ENCODE measurements at regions not wholly inside any gene's neighbourhood (a gene's known extent, or its start where the extent isn't known, plus 50 kb on each side); places are given as distances from the start of the nearest gene placed in this dataset.
"Not testable (repeated sequence)": the region's sequence is repeated elsewhere in the genome, so short reads cannot be mapped to it uniquely, and the experiment has no call there.

DNA sequence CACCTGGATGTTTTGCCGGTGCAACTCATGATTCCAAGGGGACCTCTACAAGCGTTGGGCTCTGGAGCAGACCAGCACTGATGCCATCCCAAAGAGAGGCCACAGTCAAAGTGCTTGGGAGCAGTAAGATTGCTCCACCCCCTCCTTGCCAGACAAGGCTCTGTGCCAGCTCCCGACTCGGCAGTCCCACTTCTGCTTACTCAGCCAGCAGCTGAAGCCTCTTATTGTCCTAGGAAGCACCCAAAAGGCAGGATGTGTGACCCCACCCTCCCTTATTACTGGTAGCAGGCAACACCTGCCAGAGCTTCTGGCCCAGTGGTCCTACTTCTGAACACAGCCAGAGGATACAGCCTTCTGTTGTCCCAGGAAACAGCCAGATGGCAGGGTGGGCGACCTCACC, 614.2 kb downstream of the TENT5A start:
- DNase-seq, result no peak

DNA sequence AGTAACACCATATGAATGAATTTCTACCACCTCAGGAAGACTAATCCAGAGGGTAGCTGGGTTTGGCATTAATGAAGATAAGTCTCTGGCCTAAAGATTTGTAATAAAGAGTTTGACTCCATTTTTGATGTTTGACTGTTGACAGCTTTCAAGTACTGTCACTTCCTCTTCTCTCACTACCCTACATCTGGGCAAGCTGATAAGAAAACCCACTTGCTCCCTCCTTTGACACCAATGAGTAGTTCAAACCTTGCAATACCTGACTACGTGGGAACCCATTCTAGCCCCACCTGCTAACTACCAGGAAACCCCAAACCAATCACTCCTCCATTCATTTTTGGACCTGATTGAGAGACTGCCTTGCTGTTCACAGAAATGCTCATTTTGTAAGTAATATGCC, 621.5 kb downstream of the TENT5A start:
- no peak for DNase-seq

DNA sequence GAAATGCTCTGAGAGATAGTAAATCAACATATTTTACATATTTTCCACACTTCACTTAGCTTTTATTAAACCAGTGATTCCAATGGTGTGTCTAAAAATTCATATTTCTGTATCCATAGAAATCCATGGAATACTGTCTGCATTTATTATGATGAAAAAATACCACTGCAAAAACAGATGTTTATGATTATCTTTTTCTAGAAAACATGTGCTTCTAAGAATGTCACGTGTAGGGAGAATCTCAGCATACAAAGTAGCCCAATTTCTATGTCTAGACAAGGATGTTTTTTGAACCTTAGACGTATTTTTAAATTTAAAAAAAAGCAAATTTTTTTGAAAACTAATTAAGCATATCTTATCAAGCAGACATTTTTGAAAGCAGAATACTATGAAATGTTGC, 622.4 kb downstream of the TENT5A start:
- no peak for DNase-seq

DNA sequence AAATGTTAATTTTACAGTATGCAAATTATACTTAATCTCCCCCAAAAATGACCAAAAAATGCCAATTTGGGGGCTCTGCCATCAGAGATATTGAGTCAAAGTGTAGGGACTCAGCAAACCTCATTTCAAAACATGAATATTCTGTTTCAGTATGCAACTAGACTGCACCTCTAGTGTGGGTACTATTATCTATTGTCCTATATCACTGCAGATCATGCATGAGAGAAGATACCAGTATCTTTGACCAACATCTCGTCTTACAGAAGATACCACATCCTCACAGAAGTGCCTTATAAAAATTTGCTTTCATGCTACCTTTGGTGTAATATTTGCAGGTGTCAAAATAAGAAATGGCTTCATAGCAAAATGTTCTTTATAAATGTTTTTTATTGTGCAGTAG, 623.8 kb downstream of the TENT5A start:
- DNase-seq, result no peak

DNA sequence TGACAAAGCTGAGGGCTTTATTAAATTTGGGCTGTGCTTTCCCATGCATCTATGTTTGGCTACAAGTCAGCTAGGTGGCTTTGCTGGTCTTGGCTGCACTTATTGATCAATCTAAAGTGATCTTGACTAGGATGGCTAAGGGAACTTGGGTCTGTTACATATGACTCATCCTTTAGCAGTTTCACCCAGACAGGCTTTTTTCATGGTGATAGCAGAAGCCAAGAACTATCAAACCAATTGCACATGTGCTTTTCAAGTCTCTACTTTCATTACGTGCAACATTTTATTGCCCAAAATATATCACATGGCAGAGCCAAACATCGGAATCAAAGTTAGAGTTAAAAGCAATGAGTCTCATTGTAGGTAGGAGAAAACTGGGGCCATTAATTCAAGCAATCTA, 626.3 kb downstream of the TENT5A start:
- no peak for DNase-seq

DNA sequence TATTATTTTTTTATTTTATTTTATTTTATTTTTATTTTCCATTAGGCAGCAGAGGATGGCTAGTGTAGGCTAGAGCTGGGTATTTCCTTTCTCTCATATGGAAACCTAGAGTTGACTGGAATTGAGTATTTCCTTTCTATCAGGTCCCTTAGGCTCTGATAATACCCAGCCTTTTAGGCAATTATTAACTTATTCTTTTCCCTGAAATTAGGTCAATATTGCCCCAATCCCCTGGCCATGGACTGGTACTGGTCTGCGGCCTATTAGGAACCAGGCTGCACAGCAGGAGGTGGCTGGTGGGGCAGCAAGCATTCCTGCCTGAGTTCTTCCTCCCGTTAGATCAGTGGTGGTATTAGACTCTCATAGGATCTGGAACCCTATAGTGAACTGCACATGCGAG, 632.2 kb downstream of the TENT5A start:
- DNase-seq, result no peak

DNA sequence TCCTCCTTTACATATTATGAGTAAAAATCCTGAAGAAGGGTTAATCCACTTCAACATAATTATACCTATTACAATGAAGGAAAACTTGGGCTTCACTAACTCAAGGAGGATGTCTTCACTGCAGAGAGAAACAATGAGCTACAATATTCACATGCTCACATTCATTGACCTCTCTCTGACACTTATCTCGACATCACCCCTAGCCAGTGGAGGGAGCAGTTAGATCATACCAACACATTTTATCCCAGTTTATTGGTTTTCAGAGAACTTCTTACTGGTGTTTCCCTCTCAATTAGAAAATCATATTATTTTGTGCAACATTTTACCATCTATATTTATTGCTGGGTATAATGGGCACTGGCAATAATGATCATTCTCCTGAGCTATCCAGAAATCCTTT, 646.5 kb downstream of the TENT5A start:
- no peak for DNase-seq

DNA sequence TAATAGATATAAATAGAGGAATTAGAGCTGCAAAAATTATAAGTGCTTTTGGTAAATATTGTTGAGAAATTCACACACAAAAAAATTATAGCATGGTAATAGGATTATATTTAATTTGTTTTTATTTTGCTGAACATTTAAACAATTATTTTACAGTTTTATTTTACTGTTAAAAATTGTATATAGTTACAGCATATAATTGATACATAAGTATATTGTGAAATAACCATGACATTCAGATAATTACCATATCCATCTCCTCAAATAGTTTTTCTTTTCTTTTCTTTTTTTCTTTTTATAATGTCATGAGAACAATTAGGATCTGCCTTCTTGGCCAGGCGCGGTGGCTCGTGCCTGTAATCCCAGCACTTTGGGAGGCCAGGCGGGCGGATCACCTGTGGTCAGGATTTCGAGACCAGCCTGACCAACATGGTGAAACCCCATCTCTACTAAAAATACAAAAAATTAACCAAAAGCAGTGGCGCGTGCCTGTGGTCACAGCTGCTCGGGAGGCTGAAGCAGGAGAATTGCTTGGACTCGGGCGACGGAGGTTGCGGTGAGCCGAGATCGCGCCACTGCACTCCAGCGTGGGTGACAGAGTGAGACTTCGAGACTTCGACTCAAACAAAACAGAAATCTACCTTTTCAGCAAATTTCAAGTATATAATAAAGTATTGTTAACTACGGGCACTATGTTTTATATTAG, 654.2 kb downstream of the TENT5A start:
- DNase-seq, result no peak

DNA sequence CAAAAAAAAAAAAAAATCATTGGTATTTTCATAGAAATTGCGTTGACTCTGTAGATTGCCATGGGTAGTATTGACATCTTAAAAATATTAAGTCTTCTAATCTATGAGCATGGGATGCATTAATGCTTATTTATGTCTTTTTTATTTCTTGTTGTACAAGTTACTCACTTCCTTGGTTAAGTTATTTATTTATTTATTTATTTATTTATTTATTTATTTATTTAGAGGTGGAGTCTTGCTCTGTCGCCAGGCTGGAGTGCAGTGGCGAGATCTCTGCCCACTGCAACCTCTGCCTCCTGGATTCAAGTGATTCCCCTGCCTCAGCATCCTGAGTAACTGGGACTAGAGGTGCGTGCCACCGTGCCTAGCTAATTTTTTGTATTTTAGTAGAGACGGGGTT, 656.0 kb downstream of the TENT5A start:
- DNase-seq, result not testable (repeated sequence)

DNA sequence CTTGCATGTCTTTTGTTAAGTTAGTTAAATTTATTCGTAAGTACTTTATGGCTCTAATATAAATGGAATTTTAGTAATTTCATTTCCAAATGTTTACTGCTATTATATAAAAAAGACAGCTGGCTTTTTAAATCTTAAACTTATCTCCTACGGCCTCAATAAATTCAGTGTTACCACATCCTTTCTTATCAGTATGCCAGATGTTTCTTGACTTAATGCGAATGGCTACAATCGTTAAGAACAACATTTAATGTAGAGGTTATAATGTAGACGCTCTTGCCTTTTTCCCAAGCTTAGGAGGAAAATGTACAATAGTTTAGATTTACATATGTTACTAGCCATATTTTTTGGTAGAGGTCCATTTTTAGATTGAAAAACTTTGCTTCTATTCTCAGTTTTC, 659.4 kb downstream of the TENT5A start:
- DNase-seq, result no peak

DNA sequence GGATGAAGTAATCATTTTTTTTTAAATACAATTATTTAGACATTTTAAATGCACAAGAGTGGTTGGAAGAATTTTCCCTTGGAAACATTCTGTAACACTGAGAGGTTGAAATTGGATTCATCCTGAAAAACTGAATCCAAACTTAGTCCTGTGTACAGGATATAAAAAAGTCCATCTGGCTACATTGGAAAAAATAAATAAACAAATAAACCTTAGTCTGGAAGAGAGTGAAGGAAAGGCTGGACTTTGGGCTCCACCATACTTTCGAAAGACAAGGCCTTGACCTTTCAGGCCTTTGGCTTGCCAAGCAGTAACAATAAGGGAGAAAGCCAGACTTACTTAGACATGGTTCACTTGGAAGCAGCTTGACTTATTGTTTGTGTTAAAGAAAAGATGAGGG, 664.3 kb downstream of the TENT5A start:
- no peak for DNase-seq

DNA sequence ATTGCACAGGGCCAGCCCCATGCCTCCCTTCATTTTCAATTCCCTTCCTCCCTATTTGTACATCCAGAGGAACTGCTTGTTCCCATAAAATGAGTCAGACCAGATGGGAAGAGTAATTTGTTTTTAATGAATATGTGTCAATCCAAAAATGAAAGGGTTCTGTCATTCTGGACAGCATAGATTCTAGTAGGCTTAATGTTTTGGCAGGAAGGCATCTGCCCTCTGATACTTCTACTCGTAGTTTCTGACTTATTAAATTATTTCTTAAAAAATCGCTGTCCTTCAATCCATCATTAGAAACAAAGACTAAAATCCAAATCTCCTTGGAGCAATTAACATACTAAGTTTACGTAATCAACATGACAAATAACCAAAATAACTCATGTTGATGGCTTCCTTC, 665.5 kb downstream of the TENT5A start:
- DNase-seq, result no peak

DNA sequence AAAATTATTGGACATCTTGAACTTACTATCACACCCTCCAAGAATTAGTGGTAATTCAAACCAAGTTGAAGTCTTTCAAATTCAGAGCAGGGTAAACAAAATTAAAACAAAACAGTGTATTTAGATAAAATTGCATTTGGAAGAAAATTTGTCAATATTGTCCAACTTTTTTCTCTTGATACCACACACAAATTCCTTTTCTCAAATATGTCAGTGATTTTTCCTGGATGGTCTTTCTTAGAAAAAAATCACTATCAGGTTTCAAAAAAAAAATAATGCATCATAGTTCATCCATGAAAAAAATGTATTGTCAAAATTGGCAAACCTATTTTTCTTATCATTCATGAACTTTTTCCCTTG, 667.1 kb downstream of the TENT5A start:
- DNase-seq, result no peak

DNA sequence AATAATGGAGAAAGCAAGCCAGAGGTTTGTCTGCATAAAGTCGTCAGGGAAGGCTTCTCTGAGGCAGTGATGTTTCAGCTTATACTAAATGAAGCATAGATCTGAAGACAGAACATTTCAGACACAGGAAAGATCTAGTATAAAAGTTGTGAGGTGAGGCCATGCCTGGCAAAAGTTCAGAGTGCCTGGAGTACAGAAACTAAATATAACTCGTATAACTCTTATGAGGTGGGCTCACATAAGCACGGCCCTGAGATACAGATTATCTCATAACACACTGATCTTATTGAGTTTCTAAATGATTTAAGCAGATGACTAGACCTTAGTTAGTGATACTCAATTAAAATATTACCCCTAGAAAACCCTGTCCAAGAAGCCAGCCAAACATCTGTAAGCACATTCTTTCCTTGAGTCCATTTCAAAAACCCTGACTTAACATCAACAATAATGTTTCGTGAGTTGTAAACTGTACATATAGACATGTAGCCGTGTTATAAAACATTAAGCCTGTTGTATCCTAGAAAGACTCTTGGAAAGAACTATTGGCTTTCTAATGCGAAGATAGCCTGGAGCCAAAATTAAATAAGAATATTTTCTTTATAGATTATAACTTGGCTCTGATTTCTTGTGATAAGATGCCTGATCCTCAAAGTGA, 667.6 kb downstream of the TENT5A start:
- no peak for DNase-seq

DNA sequence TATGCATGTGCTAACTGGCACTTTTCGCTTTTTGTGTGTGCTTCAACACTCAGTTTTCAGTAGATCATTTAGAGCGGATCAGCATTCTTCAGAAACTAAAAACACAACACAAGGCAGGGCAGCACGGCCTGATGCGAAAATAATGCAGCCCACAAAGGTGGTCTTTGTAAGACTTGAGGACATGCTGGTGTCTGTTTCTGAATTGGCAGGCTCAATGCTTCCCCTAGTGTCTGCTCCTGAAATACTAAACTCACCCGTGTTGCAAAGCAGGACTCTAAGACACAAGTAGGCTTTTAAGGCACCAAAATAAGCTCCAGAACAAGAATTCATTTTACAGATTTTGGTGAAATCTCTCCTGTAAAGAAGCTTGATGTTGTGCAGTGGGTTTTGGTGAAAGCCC, 676.5 kb downstream of the TENT5A start:
- peak in 7 of 58 donors; percentile 1 to 13 (median 2) for DNase-seq

DNA sequence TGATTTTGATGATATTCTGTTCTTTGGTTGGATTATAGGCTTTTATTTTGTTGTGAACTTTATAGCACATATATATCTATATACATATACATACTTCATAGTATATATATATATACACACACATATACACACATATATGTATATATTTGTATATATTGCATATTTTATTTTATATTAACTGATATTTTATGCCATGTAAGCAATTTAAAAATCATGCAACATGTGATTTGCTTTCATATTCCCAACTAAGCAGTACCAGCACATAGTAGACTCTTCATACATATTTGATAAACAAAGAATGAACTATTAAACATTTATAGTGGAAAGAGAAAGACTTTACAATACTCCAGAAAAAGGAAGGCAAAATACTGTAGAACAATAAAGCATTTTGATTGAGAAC, 679.2 kb downstream of the TENT5A start:
- no peak for DNase-seq

DNA sequence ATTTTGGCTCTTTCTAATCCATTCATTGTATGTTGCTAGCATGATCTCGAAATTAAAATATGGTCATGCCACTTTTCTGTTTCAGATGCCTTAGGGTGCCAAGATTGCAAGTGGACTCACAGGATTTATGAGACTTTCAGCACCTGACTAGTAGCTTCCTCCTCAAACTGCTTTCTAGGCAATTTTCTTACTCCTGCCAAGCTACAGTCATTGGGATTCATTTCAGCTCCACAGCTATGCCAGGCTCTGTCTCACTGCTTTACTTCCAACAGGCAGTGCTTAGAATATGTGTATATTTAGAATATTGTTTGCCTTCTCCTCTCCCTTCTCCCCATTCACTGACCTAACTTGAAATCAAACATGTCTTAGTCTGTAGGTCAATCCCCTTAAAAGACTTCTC, 681.4 kb downstream of the TENT5A start:
- no peak for DNase-seq

DNA sequence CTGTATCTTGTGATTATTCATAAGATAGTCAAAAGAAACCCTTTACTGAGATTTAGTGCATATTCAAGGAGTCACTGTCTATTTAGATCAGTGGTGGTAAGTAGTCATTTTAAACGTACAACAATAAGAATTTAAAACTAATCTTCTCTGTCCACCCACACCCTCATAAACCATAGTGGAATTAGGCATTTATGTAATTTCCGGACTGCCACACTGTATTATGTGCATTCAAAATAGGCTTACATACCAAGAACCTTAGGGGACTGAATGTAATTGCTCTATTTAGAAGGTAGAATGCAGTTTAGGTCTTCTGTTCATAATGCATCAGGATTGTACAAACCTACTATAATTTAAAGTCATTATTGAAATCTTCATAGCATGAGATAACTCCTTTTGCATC, 685.4 kb downstream of the TENT5A start:
- DNase-seq, result no peak

DNA sequence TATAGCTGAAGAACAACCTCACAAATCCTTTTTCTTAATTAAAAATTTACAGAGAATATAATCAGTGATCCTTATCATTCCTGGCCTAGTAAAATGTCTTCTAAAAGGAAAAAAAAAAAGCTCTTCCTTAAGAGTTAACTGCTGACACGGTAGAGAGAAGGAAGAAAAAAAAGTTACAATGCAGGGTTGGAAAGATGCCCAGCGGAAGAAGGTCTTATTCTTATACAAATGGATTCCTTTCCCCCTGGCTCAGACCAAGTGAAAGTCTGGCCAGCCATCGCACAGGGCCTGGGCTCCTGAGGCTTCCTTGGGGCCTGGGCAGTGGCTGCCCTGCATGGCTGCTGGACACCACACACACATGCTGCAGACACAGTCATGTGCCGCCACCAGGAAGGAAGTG, 688.6 kb downstream of the TENT5A start:
- no peak for DNase-seq

DNA sequence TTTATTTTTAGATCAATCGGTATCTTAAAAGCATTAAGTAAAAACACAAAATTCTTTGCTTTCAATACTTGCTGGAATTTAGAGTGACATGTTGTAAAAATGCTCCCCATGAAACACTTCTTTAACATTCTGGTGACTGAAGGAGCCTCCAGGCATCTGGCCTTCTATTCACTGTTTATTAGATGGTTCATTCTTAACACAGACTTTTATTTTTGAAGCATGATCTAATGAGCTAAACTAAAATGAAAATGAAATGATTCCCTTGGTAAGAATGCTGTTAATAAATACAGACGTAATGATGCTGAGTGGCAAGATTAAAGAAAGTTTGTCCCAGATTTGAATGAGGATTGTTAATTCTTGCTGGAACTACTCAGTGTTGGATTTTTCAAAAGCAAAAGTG, 698.4 kb downstream of the TENT5A start:
- no peak for DNase-seq

DNA sequence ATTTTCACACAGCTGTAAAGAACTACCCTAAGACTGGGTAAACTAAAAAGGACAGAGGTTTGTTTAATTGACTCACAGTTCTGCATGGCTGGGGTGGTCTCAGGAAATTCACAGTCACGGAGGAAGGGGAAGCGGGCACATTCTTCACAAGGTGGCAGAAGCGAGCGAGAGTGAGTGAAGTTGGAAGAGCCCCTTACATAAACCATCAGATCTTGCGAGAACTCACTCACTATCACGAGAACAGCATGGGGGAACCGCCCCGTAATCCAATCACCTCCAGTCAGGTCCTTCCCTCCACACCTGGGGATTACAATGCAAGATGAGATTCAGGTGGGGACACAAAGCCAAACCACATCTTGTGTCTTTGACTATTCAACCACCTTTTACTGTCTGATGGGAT, 700.5 kb downstream of the TENT5A start:
- no peak for DNase-seq

DNA sequence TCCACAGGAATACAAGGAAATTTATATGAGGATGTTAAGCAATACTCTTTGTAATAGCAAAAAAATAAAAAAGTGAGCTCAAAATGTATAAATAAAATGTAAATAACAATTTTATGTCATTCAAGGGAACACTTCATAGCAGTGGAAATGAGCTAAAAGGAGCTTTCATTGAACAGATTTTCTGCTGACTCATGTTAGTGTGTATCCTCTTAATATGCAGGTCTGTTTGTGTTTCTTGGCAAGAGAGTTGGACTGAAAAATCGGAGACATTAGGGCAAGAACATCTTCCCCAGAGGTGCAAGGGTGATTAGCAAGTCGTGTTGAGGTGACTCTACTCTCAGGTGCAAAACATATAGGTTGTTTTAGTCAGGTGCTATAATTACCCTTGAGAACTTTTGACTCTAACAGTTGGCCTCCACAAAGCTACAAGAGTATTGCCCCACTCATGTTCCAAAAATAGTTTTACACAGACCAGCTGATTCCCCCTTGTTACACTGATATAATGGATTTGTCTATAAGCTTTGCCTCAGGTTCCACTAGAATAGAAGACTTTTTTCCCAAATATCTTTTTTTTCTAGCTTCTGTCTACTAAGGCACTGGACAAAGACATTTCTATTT, 702.9 kb downstream of the TENT5A start:
- no peak for DNase-seq

DNA sequence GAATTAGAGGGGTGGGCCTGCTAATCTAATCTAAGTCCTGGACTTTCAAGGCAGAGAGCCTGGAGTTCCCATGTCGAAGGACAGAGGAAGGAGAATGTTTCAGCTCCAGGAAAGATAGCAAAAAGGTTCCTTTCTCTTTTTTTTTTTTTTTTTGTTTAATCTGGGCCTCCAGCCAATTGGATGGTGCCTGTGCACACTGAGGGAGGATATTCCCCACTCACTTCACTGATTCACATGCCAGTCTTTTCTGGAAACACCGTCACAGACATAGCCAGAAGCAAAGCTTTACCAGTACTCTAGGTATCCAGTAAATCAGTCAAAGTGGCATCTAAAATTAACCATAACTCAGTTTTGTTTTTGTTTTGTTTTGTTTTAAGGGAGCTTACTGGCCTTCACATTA, 721.1 kb downstream of the TENT5A start:
- DNase-seq, result peak in 1 of 58 donors; percentile 1

Data from anterior cingulate cortex (tissue), 58 donors.